OCI-LY7 (cell line): ENCODE measurements at regions not wholly inside any gene's neighbourhood (a gene's known extent, or its start where the extent isn't known, plus 50 kb on each side); places are given as distances from the start of the nearest gene placed in this dataset.

Experiments
- BruUV-seq: library from RNA; stranded (reverse); fragments of 400-500 nt; replicated peaks from 2 replicates; lab custom pipeline; 2021; lab: Mats Ljungman, UMichigan
- CTCF ChIA-PET: fragments of 300-600 bp; sonication (Branson Sonifier 250); formaldehyde crosslinking; loops from one replicate; lab custom pipeline; 2022; ENCODE audit warnings: antibody characterized with exemption; ENCODE audit not compliant: unreplicated experiment; lab: Charles Lee
- POLR2A ChIA-PET: fragments of 300-600 bp; sonication (Branson Sonifier 250); formaldehyde crosslinking; loops from one replicate; lab custom pipeline; 2022; ENCODE audit warnings: antibody characterized with exemption; lab: Charles Lee
- DNase-seq: peaks from one replicate; pipeline ENCODE4 v3.0.0-alpha.2; 2015; ENCODE audit warnings: low spot score
- H2AFZ ChIP-seq: fragments of 200-600 bp; sonication (generic), shearing (Covaris generic); 2 replicates; pipeline ENCODE4 v1.6.1; 2014; ENCODE audit warnings: mild to moderate bottlenecking, antibody characterized with exemption, low read length, moderate library complexity
- H3K27ac ChIP-seq: fragments of 200-600 bp; sonication (generic); 2 replicates; pipeline ENCODE4 v1.5.1; 2014; ENCODE audit warnings: mixed run types, low read depth, mild to moderate bottlenecking, moderate library complexity, low read length, inconsistent platforms; ENCODE audit not compliant: poor library complexity, severe bottlenecking
- H3K36me3 ChIP-seq: fragments of 200-600 bp; sonication (generic); 2 replicates; pipeline ENCODE4 v1.6.1; 2014; ENCODE audit warnings: mild to moderate bottlenecking, antibody characterized with exemption, low read length, moderate library complexity, mixed read lengths; ENCODE audit not compliant: insufficient read depth
- H3K4me1 ChIP-seq: fragments of 200-600 bp; sonication (generic); 2 replicates; pipeline ENCODE4 v1.5.1; 2014; ENCODE audit warnings: mild to moderate bottlenecking, low read length; ENCODE audit not compliant: insufficient read depth, poor library complexity, severe bottlenecking
- H3K4me2 ChIP-seq: fragments of 200-600 bp; sonication (generic); 2 replicates; pipeline ENCODE4 v1.6.1; 2014; ENCODE audit warnings: mild to moderate bottlenecking, low read length
- H3K4me3 ChIP-seq: fragments of 200-600 bp; sonication (generic); 2 replicates; pipeline ENCODE4 v1.5.1; 2014; ENCODE audit warnings: mild to moderate bottlenecking, low read depth, low read length; ENCODE audit not compliant: poor library complexity, severe bottlenecking
- H3K79me2 ChIP-seq: fragments of 200-600 bp; sonication (generic); 2 replicates; pipeline ENCODE4 v1.6.1; 2016; ENCODE audit warnings: low read depth, mild to moderate bottlenecking, low read length, moderate library complexity, mixed read lengths; ENCODE audit not compliant: insufficient read depth
- H3K9me2 ChIP-seq: fragments of 200-600 bp; sonication (generic); 2 replicates; pipeline ENCODE4 v1.6.1; 2016; ENCODE audit warnings: mild to moderate bottlenecking, low read length, mixed read lengths; ENCODE audit not compliant: insufficient read depth
- H3K9me3 ChIP-seq: fragments of 200-600 bp; sonication (generic); 2 replicates; pipeline ENCODE4 v1.6.1; 2014; ENCODE audit warnings: mild to moderate bottlenecking, mixed run types, low read length, mixed read lengths
- H4K20me1 ChIP-seq: fragments of 200-600 bp; sonication (generic); 2 replicates; pipeline ENCODE4 v1.6.1; 2014; ENCODE audit warnings: mild to moderate bottlenecking, antibody characterized with exemption, low read length, moderate library complexity, mixed read lengths; ENCODE audit not compliant: insufficient read depth
- CTCF ChIP-seq: fragments of 200-600 bp; sonication (generic); conservative IDR thresholded peaks from 2 replicates; pipeline ENCODE4 v1.5.1; 2014; ENCODE audit warnings: mild to moderate bottlenecking, antibody characterized with exemption, low read length, moderate library complexity, mixed read lengths
- EZH2phosphoT487 ChIP-seq: fragments of 200-600 bp; sonication (generic); IDR thresholded peaks from 2 replicates; pipeline ENCODE4 v1.6.1; 2018; ENCODE audit warnings: low read depth, borderline replicate concordance, mild to moderate bottlenecking, mixed run types, antibody characterized with exemption, low read length, moderate library complexity, mixed read lengths
- intact Hi-C: fragments of 100-400 bp; cut with micrococcal nuclease; formaldehyde crosslinking; loops from one replicate; pipeline ENCODE4 v1.10.0; 2022; ENCODE audit not compliant: unreplicated experiment

- H2AFZ ChIP-seq: no peak overlapping the region
- TF ChIP-seq CTCF (no peak), EZH2phosphoT487 (no peak)
- ChIA-PET CTCF (no interaction called here), POLR2A (no interaction called here)
- H3K4me3 ChIP-seq: no peak overlapping the region
- H3K27ac ChIP-seq: no peak overlapping the region
- no peaks in the 10 kb centered on the region for H3K36me3 ChIP-seq
- no peak overlapping the region for H3K4me2 ChIP-seq
- H3K79me2 ChIP-seq: no peaks in the 10 kb centered on the region
- BruUV-seq: no TSS peak
- H3K4me1 ChIP-seq: no peaks in the 10 kb centered on the region
- DNase-seq: no peak
- no peaks in the 10 kb centered on the region for H4K20me1 ChIP-seq
- no peaks in the 10 kb centered on the region for H3K9me3 ChIP-seq
- no peaks in the 10 kb centered on the region for H3K9me2 ChIP-seq
- intact Hi-C loops: no loop called here
These were observed 716.6 kb upstream of the CDH8 start for GRCh38 chr16:62752854-62753253.

- POLR2A ChIA-PET: no interaction called here
These were observed 715.0 kb upstream of the CDH8 start for GRCh38 chr16:62751218-62751617.

GRCh38 chr16:62741692-62742091, 705.5 kb upstream of the CDH8 start:
- BruUV-seq: no TSS peak
- no peak overlapping the region for H3K4me2 ChIP-seq
- H2AFZ ChIP-seq: no peak overlapping the region
- H4K20me1 ChIP-seq: no peaks in the 10 kb centered on the region
- no peak overlapping the region for H3K27ac ChIP-seq
- no peaks in the 10 kb centered on the region for H3K9me3 ChIP-seq
- H3K4me3 ChIP-seq: no peak overlapping the region
- H3K4me1 ChIP-seq: no peaks in the 10 kb centered on the region
- intact Hi-C loops: no loop called here
- no peak for DNase-seq
- TF ChIP-seq CTCF (no peak), EZH2phosphoT487 (no peak)
- ChIA-PET POLR2A (no interaction called here), CTCF (no interaction called here)
- H3K79me2 ChIP-seq: no peaks in the 10 kb centered on the region
- no peaks in the 10 kb centered on the region for H3K36me3 ChIP-seq
- H3K9me2 ChIP-seq: no peaks in the 10 kb centered on the region

More at GRCh38 chr16:62751218-62751617, 715.0 kb upstream of the CDH8 start:
- no peak for DNase-seq
- H3K27ac ChIP-seq: no peak overlapping the region
- intact Hi-C loops: no loop called here
- no peak overlapping the region for H3K4me3 ChIP-seq
- no peaks in the 10 kb centered on the region for H3K4me1 ChIP-seq
- H3K79me2 ChIP-seq: no peaks in the 10 kb centered on the region
- TF ChIP-seq EZH2phosphoT487 (no peak), CTCF (no peak)
- CTCF ChIA-PET: no interaction called here
- no peaks in the 10 kb centered on the region for H4K20me1 ChIP-seq
- no peaks in the 10 kb centered on the region for H3K36me3 ChIP-seq
- no peak overlapping the region for H2AFZ ChIP-seq
- no peak overlapping the region for H3K4me2 ChIP-seq
- H3K9me2 ChIP-seq: no peaks in the 10 kb centered on the region
- BruUV-seq: no TSS peak
- no peaks in the 10 kb centered on the region for H3K9me3 ChIP-seq
